ENCODE measurements at regions not wholly inside any gene's neighbourhood (a gene's known extent, or its start where the extent isn't known, plus 50 kb on each side); places are given as distances from the start of the nearest gene placed in this dataset.
"Not testable (repeated sequence)": the region's sequence is repeated elsewhere in the genome, so short reads cannot be mapped to it uniquely, and the experiment has no call there.

- TF ChIP-seq CTCF (IDR thresholded peaks at IDR 0.05; ENCODE audit: poor library complexity); EZH2 (IDR thresholded peaks at IDR 0.05; ENCODE audit: borderline replicate concordance): not testable (repeated sequence)
Observed at GRCh38 chr7:6883756-6884155, 57.7 kb upstream of the CCZ1B start.
